T follicular helper cell (primary cell): ENCODE measurements at regions not wholly inside any gene's neighbourhood (a gene's known extent, or its start where the extent isn't known, plus 50 kb on each side); places are given as distances from the start of the nearest gene placed in this dataset.
"Not testable (repeated sequence)": the region's sequence is repeated elsewhere in the genome, so short reads cannot be mapped to it uniquely, and the experiment has no call there.

Source experiments
- DNase-seq: peaks from one replicate; pipeline ENCODE4 v3.0.0-alpha.2; 2020; ENCODE audit warnings: low read depth

DNA sequence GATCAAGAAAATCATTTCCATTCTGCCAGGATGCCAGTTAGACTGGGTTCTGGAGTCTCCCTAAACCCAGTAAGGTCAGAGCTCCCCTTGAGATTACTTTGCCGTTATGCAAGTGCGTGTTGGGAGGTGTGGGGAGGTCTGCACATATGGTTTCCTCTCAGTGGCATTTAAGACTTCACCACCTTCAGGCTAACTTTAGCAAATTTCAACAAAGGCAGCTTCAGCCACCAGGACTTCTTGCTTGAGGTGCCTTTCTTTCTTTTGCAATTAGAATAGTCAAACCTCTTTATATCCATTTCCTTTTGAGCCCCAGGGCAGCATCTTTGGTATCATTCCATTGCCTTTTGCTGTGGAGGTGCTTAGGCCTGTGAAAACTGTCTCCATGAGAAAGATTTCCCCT, 117.2 kb upstream of the CCND2 start:
- DNase-seq: no peak

DNA sequence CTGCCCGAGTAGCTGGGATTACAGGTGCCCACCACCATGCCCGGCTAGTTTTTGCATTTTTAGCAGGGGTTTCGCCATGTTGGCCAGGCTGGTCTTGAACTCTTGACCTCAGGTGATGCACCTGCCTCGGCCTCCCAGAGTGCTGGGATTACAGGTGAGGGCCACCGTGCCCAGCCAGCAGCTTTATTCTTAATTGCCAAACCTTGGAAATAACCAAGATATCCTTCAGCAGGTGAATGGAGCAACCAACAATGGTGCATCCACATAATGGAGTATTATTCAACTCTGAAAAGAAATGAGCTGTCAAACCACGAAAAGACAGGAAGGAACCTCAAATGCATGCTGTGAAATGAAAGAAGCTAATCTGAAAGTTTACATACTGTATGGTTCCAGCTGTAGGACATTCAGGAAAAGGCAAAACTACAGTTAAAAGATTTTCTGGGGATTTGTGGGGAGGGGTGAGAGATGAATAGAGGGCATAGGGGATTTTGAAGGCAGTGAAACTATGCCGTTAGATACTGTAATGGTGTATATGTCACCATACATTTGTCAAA, 118.8 kb upstream of the CCND2 start:
- no peak for DNase-seq

DNA sequence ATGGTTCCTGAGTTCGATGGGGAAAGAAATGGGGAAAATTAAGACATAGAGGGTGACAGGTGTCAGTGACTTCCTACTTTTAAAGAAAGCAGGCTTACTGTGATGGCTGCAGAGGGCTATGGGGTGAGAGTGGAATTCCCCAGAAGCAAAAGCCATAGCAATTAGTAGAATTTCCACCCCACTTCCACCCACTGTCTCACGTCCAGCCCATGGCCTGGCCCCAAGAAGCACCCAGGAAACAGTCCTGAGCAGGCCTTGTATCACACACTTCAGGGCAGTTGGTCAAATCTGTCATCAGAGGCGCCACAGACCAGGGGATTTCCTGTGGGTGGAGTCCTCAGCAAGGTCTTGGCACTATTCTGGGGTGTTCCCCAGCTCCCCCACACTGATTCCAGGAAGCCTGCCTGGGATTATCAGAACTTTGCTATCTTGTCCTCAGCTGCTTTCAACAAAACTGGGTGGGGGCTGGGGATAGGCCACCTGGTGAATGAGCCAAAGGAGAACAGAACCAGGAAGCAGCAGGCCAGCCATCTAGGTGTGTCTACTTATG, 120.1 kb upstream of the CCND2 start:
- no peak for DNase-seq

DNA sequence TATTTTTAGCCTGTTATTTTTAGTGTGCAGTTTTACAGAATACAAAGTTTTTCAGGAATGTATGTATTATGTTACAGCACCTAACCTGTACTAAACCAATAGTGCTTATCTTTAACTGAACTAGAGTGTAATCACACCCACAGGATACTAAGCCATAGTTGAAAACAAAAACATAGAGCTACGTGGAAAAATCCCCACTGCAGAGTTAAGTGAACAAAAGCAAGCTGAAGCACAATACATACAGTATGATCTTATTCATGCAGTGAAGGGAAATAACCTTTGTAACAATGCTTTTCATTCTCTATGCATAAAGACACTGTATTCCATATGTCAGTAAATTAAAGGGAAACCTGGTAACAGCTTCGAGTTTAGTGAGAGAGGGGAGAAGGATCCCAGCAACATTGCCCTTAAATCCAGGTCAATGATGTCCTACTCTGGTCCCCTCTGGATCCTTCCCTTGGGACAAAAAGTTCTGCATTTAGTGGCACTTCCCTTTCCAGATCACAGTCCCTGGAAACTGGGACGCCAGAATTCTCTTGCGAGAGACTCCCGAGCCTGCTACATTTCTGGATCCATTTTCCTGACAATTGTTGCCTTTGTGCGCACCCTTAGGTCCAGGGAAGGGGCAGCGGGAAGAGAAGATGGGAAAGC, 121.3 kb upstream of the CCND2 start:
- no peak for DNase-seq

DNA sequence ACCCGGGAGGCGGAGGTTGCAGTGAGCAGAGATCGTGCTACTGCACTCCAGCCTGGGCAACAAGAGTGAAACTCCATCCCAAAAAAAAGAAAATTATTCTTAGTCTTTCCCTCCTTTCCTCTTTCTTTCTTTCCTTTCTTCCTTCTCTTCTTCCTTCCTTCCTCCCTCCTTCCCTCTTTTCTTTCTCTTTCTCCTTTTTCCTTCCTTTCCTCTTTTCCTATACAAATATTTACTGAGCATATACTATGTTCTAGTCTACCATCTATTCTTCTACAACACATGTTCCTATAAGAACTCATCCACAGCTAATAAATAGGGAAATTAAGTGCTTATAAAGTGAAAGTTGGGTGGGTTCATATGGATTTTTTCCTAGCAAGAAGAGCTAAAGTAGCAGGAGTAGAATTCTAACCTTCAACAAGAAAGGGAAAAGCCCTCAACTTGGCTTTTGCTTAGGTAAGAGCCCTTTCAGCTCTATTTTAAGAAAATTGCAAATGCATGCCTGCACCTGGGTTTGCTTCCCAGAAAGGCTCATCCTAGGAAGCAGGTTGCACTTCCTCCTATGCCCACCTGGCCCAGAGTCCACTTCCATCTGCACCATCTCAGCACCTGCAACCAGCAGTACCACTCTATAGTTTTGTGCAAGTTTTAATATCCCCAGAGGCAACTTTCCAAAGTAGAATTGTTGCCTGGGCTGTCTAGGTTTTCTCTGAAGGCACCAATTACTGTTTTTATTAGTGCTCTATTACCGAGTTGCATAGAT, 122.0 kb upstream of the CCND2 start:
- no peak for DNase-seq

DNA sequence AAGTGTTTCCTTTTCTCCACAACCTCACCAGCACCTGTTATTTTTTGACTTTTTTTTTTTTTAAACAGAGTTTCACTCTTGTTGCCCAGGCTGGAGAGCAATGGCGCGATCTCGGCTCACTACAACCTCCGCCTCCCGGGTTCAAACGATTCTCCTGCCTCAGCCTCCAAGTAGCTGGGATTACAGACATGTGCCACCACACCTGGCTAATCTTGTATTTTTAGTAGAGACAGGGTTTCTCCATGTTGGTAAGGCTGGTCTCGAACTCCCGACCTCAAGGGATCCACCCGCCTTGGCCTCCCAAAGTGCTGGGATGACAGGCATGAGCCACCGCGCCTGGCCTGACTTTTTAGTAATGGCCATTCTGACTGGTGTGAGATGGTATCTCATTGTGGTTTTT, 123.2 kb upstream of the CCND2 start:
- not testable (repeated sequence) for DNase-seq

DNA sequence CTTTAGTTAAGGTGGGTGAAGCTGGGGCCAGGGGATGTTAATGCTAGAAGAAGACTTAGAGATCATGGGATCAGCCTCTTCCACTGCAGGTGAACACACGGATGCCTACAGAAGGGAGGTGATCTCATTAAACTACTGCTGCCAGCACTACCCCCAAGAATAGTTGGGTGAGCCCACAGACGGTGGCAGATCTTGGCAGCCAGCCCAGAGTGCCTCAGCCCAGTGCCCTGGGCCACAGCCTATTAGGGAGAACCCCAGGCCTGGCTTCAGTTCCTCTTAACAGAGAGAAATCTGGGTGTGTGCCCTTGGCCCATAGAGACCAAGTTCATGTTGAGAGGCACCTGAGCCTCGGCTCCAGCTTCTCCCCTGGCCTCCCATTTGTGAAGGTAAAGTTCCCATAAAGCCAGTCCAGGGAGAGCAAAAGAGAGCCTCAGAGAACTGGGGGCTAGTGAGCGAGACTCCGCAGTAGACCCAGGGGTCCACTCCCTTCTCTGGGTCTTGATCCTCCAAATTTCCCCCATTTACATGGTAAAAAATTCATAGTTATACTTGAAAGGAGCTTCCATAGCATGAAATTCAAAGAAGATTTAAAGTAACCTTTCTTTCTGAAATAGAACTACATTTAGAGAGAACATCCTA, 125.0 kb upstream of the CCND2 start:
- DNase-seq: no peak

DNA sequence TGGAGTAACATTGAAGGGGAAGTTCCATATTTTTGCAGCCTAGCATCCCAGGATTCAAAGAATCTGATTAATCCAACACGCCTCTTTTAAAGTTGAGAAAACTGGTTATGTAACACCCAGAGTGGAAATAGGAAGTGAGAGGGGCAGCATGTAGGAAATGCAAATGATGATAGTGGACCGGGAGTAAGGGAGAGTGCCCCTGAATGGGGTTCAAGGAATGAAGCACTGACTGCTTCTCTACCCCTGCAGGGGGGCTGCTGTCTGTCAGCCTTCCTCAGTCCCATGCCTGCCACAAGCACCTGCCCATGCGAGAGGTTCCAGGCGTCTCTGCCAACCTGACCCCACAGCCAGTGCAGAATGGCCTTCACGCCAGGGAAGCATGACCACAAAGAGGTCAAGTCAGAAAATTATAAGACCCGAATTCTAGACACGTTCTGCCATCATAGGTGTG, 126.5 kb upstream of the CCND2 start:
- no peak for DNase-seq

DNA sequence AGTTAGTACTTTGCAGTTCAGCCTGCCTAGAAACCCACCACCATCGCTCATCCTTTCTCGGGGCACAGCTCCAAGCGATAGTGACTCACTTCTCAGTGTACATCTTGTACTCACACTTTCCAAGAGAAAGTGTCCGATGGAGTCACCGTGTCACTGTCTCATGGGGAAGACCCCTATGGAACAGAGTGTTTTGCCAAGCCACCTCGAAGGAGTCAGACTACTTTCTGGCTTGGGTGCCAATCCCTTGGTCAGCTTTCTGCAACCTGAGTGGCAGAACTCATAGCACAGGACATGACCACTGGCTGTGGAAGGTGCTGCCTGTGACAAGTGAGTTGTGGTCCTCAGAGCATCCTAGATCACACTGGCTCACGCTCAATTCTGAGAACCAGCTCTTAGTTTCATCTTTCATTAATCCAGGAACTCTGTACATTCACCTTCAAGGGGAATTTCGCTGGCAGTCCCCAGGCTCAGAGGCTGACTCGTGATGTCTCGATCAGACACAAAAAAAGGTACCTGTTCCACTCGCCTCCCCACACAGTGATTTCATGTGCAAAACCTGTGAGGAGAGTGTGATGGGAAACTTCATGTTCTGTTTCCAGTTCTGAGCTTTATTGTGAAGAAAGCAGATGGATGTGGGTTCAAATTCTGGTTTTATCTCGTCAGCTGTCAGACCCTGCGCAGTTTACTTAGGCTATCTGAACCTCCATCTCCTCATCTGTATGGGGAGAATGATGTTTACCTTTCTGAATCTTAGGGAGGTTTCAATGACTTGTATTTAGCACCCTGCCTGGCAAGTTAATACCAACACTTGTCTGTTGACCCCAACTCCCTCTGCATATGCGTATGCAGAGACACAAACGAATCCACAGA, 127.3 kb upstream of the CCND2 start:
- no peak for DNase-seq

DNA sequence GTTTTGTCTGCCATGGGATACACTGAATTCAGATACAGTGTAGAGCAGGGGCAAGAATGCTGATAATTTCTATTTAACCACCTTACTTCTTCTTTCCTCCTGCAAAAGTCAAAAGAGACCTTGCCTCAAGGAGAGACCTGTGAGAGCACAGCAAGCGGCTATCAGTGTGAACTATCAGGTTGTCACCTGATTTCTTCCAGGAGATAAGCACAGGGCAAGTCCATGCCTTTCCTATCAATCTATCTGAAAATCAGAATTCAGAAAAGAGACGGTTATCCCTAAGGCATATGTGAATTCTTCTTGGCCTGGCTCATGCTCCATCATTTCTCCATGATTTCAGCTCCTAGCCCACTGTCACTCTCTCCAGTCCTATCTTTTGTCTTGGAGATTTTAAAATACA, 128.9 kb upstream of the CCND2 start:
- no peak for DNase-seq

DNA sequence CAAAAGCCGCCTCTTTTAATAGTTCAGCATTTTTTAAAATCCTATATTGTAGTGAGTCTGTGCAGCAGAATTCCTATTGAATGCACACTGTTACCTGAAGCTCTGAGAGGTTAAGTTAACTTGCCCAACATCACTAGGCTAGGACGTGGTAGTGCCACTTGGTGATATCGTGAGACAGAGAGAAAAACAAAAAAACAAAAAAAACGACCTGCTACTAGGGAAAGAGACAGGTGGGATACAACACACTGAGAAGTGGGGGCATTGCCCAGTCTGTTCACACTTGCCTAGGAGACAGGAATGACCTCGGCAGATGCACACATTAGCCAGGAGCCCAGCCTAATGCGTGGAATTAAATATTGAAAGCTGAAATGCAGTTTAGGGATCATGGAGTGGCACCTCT, 129.7 kb upstream of the CCND2 start:
- DNase-seq: no peak

DNA sequence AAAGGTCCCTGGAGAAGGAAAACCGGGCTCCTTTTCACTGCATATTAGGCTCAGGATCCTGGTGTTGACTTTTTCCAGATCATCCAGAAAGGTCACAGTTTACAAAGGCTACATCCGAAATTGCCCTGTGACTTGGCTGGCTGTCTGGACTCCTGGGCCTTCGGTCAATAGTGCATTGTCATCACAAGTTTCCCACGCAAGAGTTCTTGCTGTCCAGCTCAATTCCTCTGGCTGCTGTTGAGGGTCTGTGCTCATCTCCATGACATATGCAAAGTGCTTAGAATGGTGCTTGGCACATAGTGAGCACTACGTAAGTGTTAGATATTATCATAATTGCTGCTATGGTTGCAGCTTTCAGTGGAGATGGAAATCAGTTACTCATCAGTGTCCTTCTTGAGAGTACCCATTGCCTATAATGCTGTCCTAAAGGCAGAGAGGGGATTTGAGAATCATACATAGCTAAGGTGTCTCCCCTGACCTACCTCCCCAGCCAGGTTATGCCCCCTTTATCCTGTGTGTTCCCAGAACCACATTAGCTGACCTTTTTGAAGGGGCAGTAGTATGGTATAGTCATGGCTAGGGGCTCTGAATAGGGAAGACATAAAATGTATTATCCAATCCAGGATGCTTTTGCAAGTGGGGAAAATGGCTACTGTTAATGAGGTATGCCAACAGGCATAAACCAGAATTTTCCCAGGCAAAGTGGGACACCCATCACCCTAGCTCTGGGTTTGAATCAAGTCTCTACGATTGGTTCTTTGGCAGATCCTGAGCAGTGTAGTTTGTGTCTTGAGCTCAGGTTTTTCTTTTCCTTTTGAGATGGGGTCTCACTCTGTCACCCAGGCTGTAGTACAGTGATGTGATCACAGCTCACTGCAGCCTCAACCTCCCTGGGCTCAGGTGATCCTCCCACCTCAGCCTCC, 132.0 kb upstream of the CCND2 start:
- DNase-seq: no peak

DNA sequence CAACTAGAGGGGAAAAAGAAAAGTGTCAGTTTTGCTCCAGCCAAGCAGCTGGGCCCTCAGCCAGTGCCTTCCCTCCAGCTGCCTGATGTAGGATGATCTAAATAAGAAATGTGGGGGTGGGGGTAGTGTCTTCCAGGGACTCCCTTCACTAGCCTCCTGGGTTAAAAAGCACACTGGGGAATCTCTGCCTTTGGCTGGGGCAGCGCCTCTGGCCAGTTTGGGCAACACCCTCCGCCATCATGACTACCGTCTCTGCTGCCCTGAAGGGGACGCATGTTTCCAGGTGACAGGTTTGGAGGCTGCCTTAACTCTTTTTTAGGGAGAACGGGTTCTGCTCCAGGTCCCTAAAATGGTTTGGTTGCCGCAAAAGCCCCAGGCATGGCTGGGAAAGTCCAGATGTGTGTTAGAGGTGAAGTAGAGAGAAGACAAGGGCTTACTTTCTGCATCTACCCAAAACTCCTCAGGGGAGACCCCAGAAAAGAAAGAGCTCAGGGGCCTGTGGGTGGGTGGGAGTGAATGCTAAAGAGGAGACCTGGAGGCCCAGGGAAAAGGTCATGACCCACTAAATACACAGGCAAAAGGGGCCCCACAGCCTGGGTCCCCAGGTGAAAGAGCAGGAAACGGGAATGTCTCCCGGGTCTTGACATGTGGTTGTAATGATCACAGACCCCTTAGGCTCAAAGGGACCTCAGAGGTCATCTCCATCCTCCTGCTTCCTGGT, 132.8 kb upstream of the CCND2 start:
- DNase-seq: no peak

DNA sequence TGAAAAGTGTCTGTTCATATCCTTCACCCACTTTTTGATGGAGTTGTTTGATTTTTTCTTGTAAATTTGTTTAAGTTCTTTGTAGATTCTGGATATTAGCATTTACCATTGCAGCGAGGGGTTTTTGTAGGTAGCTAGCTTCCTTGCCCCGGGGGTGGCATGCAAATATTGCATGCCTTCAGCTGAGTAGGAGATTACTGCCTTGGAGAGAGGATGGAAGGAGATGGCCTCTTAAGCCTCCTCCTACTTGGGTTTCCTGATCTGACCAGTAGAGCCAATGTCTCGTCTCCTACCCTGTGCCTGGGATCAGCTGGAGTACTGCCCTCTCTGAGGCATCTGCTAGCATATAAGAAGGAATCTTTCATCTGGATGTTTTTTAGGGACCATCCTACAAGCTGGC, 134.4 kb upstream of the CCND2 start:
- DNase-seq: no peak

DNA sequence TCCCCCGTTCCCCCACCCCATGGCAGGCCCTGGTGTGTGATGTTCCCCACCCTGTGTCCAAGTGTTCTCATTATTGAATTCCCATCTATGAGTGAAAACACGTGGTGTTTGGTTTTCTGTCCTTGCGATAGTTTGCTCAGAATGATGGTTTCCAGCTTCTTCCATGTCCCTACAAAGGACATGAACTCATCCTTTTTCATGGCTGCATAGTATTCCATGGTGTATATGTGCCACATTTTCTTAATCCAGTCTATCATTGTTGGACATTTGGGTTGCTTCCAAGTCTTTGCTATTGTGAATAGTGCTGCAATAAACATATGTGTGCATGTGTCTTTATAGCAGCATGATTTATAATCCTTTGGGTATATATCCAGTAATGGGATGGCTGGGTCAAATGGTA, 135.0 kb upstream of the CCND2 start:
- not testable (repeated sequence) for DNase-seq

DNA sequence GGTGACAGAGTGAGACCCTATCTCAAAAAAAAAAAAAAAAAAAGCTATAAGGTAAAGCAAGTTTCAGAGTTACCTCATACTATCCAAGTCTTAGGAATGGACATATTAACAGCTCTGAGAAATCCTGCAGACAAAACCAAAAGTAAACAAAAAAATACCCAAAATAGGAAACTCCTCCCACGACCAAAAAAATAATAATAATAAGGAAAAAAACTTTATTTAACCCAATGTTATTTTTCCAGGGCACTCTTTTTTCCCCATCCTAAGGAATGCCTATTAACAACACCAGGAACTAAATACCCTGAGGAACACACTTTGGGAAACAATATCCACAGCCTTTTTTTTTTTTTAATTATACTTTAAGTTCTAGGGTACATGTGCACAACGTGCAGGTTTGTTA, 135.5 kb upstream of the CCND2 start:
- DNase-seq: no peak

DNA sequence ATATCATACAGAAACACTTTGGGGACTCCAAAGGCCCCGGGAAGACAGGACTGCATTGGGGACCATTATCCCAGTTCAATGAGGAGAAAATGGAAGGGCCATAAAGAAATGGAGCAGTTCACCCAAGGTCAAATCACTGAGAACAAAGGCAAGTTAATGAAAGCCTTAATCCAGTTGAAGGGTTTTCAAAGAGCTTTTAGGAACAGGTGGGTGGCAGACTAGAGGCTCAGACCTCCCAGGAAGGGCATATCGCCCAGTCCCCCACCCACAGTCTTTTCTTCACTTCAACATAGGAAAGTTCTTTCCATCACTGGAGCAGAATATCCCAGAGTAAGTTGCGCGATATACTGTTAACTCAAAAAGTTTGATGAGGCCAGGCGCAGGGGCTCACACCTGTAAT, 136.1 kb upstream of the CCND2 start:
- DNase-seq: no peak

DNA sequence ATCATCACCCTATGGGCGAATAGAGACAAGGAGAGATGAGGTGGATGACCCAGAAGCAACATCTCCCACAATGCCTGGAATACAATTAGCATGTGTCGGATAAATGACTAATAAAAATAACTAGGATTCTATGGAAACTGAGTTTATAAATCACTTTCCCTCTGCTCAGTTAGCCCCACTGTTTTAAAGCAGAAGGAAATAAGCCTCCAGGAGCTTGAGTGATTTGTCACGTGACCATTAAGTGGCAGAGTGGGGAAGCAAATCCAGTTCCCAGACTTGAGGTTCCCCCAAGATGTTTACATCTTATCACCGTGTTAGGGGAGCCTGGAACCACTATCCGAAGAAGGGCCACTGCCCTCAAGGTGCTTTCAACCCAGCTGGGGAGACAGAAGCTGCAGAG, 136.5 kb upstream of the CCND2 start:
- DNase-seq: no peak

DNA sequence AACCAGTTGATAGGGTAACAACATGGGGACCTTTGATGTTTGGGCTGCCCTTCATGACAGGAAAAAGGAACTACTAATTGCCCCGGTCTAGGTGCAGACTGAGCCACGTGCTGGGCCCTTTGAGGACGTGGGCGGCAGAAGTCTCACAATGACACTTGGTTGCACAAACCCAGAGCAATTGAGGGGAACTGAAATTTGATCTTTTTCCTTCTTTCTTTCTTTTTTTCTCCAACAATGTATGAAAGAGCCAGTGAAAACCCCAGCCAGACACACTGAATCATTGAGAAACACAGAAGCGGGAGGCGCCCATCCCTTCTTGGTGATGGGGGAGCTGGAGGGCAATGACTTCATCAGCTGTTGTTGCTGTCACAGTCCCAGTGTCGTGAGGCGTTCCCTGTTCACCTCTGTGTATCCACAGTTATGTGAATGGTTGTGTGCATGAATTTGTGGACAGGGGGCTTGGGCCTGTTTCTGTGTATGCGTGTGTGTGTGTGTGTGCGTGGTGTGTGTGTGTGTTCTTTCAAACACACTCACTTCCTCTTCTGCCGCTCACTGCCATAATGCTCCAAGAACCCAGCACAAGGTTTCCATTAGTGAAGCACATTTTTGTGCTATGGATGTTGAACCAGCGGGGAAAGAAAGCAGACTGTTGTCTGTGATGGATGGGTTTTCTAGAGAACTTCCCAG, 137.5 kb upstream of the CCND2 start:
- no peak for DNase-seq
